ENCODE measurements at regions not wholly inside any gene's neighbourhood (a gene's known extent, or its start where the extent isn't known, plus 50 kb on each side); places are given as distances from the start of the nearest gene placed in this dataset.

- TF ChIP-seq CTCF (IDR thresholded peaks at IDR 0.05) (no peak), ZFX (IDR thresholded peaks at IDR 0.05; ENCODE audit: borderline replicate concordance) (no peak)
Observed at GRCh38 chr2:65754219-65754618, 321.8 kb upstream of the SPRED2 start.
